ENCODE measurements at regions not wholly inside any gene's neighbourhood (a gene's known extent, or its start where the extent isn't known, plus 50 kb on each side); places are given as distances from the start of the nearest gene placed in this dataset.

DNA sequence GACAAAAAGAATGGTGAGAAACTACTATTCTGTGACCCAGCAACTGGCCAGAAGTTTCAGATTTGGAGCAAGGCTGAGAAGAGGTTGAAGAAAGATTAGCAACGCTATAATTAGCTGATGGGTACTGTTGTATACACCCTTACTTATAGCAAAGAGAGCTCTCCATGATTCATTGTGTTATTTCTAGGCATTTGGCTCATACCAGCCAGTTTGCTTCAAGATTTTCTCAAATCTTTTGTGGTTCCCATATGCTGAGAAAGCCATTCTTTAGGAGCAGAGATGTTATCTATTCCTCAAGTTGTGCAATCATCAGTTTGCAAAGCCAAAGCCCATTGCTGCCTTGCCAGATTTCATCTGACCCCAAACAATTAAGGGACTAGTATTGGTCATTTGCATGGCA lies 179.4 kb downstream of the ETS1 start:
- DNase-seq = no peak

DNA sequence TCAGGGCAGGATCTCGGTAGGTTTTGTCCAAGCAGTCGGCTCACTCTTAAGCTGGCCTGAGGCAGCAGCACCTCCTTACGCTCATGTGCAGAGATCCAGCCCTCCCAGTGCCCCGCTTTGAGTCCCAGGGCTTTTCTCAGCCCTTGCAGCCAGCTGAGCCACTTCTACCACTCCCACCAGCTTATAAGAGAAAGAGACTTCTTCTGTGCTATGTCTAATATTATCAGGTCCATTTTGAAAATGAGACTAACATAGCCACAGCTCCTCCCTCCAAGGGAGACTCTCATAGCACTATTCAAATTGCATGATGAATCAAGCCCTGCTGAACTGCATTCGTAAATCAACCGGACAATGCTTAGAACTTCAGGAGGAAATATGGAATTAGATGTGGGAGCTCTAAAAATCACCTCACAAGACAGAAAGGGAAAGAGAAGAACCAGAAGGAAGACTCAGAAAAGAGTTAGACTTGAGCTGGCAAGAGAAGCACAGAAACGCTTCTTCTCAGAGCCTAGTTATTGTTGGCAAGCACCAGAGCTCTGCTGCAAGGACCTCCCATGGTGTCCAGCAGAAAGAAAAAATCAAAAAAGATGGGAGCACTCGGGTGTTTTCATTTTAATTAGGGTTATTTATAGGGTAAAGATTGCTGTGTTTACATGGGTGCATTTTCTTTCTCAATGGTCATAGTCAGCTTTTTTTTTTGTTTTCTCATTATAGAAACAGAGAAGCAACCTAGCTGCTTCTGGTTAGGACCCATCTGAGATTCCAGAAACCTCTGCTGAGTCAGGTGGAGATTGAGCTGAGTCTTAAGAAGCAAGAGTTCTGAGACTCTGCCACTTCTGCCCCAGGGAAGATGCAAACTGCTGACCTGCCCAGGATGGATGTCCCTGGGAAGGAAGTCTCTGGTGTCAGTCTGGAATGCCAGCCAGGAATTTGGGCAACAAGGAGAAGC lies 181.4 kb downstream of the ETS1 start:
- no peak for DNase-seq

DNA sequence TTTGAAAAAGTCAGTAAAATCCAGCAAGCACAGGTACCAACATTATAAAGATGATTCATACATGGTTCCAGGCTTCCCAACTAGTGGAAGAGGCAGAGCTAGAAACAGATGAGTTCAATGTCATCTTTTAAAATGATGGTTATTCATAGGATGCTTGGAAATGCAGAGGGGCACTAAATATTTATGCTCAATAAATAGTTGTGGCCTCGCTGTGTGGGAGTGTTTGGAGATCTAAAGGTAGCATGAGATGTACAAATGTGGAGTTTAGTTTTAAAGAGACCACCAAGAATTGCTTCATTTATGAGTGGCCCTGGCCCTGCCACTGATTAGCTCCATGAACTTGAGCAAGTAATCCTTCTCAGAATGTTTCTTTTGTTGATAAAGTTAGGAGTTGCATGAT lies 182.2 kb downstream of the ETS1 start:
- DNase-seq = no peak

DNA sequence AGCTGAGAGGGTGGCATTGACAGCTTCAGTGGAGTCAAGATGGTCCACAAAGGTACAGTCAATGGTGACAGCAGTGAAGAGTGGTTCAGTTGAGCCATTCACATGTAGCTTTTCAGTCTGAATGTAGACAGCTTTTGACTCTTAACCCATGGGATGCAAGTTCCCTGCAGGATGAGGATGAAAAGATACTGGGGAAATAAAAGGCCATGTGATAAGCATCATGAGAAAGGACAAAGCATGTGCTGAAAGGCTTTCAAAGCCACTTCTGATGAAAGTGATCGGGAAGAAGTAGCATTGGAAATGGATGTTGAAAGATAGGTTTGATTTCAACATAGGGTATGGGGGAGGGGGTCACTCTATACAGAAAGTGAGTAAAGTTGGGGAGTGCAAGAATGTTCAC lies 182.9 kb downstream of the ETS1 start:
- DNase-seq = no peak

DNA sequence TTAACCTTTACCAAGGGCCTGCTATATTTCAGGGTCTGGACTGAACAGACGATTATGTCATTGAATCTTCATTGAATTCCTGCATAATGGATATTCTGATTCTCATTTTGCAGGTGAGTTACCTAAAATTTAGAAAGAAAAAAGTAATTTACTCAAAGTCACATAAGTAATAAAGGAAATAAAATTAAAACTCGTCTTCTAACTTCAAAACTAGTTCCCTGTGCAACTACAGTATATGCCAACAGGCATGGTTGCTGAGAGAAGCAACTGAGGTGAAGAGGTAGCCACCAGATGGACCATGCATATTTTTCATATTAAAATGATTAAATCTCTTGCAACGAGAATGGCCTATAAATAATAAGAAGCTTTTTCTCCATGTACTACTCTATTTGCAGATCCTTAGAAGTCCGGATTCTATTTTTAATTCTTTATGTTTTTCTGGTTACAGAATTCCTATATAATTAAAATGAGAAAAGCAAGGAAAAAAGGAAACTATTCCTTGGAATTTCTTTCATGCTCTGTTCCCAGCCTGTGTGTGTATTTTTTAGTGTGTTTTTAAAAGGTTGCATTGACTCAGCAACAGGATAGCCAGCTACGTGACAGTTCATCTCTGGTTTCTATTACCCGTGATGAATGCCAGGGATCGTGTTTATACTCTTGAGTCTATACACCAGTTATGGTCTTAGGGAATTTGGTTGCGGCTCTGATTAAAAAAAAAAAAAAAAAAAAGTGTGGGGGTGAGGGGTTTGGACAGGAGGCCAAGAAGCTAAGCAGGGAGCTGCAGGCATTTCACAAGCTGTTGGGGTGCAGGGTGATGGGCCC lies 186.8 kb downstream of the ETS1 start:
- no peak for DNase-seq

DNA sequence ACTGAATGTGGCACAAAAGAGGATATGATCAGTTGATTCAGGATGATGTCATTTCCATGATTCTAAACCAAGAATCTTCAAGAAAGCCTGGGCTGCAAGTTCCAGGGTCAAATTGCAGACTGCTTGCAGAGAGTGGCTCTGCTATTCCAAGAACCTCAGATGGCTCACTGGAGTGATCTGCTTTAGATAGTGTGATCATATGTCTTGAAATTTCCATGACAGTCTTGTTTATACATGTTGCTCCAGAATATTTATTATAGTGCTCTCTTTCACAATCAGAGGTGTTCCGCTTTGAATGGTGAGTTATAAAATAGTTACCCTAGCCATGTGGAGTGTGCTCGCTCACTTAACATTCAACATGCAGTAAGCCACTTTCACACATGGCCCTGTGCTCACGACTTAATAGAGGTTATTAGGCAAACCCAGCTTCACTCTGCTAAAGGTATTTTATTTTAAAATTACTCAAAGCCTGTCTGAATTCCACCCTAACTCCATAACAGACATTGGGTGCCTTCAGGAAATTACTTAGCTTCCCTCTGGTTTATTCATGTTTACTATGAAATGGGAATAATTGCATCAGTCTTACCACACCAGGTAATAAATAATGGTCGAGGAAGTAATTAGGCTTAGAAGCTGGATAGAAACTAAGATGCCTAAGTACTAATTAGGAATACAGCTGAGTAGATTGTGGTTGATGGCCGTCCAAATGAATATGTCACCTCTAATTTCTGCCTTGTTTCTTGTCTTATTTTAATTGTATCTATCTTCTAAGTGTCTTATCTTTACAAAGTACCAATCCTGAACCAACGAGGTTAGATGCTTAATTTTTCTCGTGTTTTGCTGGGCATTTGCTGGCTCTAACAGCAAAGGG lies 187.9 kb downstream of the ETS1 start:
- no peak for DNase-seq

DNA sequence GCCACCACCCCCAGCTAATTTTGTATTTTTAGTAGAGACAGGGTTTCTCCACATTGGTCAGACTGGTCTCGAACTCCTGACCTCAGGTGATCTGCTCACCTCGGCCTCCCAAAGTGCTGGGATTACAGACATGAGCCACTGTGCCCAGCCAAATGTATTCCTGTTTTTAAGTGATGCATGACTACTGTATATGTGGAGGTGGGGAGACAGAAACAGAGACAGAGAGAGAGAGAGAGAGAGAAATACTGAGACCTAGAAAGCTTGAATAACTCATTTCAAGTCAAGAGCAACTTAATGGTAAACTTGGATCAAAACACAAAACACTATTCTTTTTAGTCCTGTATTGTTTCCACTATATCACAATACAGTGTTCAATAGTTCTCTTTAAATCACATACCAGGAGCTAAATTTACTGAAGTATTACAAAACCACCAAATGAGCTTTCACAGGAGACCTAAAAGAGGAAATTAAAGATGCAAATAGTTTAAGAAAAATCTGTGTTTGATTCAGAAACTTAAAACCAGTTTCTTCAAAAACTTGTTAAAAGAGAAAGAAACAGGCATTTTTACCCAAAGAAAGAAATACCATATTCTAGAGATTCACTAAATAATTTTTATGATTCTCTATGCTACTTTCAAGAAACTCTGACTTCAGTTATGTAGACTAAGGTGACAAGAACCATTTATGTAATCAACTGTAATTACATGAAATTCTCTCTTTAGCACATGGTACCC lies 188.7 kb downstream of the ETS1 start:
- no peak for DNase-seq

DNA sequence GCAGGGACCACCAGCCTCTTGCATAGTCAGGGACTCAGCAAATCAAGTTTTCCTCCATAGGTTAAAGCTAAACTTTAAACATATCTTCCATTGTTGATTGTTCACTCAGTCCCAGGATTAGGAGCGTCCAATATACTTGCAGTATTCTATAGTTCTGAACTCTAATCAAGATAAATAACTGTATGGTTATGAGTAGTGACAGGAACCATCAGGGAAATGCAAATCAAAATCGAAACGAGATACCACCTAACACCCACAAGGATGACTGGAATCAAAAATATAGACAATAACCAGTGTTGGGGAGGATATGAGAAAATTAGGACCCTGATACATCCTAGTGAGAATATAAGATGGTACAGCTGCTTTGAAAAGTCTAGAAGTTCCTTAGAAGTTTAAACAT lies 190.0 kb downstream of the ETS1 start:
- no peak for DNase-seq

DNA sequence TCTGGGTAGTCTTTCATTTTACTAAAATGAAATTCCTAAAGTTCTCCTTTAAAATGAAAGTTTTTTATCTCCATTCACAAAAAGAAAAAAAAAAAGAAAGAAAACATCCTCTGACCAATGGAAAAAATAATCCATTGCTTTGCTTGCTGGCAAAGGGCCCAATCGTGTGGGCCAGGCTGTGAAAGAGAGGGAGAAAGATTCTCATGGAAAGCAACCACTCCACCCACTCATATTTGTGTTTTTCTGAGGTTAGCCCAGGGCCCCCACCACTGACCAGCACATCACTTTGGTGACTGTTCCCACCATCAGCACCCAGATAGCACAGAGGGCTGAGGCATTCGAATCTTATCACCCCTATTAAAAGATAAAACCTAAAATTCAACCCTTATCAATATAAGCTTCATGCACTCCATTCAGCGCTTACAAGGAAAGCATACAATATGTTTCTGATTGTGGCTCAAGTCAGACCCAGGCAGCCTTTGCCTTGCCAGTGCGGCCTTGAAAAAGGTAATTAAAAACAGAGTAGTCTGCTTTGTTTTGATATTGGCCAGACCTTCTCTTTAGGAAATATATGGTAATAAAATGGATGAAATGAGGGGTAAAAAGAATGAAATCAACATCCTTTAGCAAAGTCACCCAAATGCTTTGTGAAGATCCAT lies 192.8 kb downstream of the ETS1 start:
- no peak for DNase-seq

DNA sequence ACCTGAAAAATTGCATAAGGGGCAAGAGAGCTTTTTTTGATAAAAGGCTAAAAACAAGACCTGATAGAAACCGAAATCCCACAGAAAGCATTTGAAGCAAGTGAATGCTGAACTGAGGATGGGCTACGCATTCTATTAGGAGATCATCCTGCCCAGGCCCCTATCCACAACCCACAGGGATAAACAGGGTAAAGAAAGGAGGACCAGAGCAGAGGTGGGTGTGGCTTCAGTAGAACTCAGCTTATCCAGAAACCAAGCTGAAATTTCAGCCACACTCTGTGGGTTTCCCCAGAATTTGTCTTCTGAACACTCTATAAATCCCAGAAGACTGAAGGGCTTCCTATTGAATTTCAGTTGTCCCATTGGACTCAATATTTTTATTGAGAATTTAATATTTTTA lies 195.1 kb downstream of the ETS1 start:
- no peak for DNase-seq

DNA sequence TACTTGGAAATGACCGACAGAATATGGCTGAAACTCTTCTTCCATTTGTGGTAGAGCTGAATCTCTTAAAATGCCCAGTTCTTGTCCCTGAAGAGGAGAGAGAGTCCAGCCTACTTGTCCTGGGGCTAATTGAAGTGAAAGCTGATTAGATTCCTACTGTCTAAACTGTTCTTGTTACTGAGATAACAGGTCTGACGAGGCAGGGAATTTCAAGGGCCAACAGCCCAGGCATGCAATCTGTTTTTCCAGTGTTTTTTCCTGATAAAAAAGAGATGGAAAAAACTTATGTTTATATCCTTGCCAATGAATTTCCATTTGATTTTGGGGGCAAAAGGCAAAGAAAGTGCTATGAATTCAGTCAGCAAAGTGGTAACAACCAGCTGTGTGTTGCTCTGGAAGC lies 195.5 kb downstream of the ETS1 start:
- no peak for DNase-seq

DNA sequence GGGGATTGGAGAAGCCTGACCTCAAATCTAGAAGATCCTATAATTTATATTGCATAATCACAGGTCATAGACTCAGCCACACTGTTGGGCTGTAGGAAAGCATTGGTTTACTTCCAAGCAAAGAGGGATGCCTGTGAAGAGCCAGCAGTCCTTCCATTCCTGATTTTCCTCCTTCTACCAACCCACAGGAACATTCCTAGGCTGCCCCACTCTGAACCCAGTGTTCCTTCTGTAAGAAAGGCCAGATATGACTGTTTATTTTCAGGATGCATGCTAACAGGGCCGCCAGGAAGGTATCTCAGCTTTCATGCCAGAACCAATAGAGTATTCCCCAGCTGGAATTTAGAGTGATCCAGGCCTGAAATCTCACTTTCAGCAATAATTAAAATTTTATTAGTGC lies 197.1 kb downstream of the ETS1 start:
- DNase-seq = no peak

DNA sequence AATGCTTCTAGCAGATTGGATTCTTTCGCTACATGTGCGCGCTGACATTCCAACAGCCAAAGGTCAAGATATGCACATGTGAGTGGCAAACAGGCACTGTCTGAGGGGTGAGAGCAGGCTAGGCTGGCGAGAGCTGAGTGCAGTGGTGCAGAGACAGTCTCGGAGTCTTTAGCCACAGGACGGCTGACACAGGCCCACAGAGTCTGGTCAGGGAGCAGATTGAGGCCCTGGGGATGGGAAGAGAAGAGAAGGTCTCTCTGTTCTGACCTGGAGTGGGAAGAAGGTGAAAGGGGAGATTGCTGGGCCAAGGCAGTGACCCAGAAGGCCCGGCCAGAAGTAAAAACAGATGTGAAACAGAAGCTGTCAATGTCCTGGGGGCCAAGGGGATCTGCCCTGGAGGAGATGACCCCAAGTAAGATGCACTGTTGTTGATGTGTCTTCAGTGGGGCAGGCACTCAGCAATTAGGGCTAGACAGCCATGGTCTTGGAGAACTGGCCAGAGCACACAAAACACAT lies 197.8 kb downstream of the ETS1 start:
- DNase-seq = no peak

DNA sequence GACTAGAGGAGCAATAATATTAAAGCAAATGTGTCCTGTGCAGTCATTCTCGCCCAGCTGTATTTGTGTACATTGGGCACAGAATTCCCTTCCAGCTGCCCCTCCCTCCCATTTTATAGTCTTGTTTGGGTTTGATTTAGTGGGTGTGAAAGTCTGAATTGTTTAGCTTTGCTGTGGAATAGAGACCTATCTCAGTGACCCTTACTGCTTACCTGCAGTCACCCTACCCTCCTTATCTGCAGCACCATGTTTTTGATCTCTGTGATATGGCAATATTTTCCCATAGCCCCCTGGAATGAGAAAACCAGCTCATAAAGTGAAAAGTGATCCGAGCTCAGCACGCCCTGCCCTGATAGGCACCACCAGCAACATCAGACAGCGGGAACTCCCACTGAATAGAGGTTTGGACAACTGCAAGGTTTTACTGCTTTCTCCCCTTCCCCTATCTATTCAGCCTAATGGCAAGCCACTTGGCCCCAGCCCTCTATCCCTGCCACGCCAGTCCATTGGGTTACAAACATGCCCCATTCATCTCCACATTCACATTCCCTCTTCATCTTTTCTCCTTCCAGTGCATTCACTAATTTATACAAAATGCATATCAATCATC lies 199.0 kb downstream of the ETS1 start:
- no peak for DNase-seq

DNA sequence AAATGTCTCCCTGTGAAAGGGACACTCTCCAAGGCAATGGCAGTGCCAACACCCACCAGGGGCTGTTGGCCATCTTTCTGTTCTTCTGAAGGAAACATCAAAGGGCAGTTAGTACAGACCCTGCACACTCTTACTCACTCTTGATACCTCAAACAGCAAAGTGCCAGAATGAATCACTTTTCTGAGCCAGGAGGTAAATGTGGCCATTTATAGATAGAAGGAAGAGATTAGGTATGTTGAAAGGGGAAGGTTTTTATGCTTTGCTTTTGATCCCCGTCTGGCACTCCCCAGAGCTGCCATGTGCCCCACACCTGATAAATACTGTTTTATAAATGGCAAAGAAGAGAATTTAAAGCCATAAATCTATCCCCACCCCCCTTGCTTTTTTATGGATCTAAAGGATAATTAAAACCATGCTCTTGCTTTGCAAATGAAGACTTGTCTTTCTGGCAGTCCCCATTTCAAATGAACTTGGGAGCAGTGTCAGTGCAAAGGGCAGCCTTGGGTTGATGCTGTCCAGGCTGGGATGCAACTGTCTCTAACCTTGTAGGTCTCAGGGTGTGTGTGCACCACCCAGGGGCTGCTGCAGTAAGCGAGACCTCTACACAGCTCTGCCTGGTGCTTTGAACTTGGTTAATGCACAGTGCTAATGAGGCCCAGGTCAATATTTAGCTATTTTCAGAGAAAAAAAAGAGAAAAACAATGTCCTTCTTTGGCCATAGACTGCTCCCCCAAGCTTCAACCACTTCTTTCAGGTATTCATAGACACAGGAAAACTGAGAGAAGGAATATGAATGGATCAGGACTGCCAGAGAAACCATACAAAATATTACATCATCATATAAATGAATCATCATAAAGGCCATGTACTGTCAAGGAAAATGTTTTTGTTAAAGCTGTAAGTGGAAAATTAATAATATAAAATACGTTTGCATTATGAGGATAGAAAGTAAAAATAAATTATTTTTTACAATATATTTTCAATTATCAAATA lies 207.5 kb downstream of the ETS1 start:
- DNase-seq = peak; percentile 52

DNA sequence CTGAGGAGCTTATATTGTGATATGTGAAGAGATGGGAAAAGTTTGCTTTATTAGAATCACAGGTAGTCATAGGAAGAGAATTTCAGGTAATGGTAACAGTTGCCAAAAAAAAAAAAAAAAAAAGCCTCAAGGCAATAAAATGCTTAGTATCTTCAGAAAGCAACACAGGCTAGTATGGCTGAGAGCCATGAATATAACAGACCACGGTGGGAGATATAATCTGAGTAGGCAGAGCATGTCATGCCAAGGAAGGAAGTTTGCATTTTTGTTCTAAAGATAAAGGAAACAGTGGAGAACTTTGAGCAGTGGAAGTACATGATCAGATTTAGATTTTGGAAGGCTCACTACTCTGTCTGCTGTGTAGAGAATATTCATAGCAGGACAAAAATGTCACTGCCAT lies 211.4 kb downstream of the ETS1 start:
- peak; percentile 18 for DNase-seq

DNA sequence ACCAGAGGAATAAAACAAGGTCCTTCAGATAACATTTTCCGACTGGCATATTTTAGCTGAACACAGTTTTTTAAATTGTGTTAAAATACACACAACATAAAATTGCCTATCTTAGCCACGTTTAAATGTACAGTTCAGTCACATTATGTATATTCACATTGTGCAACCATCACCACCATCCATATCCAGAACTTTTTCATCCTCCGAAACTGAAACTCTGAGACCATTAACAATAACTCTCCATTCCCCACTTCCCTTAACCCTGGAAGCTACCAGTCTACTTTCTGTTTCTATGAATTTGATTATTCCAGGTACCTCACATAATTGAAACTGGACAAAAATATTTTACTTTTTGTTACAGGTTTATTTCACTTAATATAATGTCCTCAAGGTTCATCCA lies 213.3 kb downstream of the ETS1 start:
- DNase-seq = no peak

DNA sequence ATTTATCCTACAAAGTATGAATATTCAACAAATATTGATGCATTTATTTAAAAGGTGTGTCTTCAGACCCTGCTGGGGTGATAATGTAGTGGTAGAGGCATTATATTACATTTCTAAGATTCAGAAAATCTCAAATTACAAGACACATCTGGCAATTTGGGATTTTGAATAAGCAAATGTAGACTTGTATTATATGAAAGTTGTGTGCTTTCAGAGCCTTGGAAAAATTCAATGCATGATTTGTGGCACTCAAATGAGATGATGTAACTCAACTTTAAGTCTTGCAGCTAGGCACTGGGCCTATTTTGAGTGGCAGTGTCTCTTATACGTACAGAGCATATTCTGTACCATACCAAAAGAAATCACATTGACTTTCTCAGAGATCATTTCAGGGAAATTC lies 214.4 kb downstream of the ETS1 start:
- DNase-seq = no peak

DNA sequence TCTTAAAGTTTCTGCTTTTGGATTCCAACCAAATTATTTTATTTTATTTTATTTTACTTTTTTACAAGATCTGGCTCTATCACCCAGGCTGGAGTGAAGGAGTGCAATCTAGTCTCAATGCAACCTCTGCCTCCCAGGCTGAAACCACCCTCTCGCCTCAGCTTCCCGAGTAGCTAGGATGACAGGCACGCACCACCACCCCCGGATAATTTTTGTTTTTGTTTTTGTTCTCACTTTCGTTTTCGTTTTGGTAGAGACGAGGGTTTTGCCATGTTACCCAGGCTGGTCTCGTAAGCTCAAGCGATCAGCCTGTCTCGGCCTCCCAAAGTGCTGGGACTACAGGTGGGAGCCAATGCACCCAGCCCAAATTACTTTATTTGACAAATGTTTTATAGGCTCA lies 219.8 kb downstream of the ETS1 start:
- DNase-seq = peak; percentile 74

DNA sequence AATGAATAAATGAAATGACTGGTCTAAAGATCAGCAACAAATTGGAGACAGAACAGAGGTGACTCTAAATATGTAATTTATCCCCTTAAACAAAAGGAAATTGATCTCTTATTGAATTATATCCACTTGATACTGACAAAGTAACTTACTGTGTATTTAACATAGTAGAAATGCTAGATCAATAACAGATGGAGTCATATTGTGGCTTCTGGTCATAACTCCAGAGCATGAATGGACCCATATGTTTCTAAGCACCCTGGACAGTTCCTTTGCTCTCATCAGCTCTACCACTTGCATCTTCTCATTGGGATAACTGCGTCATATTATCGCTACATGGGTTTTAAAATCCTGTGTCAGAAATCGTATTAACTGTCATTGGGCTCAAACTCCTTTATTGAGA lies 222.3 kb downstream of the ETS1 start:
- no peak for DNase-seq
